IMR-90 (cell line): ENCODE measurements at regions not wholly inside any gene's neighbourhood (a gene's known extent, or its start where the extent isn't known, plus 50 kb on each side); places are given as distances from the start of the nearest gene placed in this dataset.

Source experiments
- ATAC-seq: fragments of 200-7000 bp; cut with Tn5 transposase; 2 replicates; pipeline ENCODE4 v1.9.1; 2020; ENCODE audit warnings: low read depth, mild to moderate bottlenecking, moderate library complexity
- BruUV-seq: library from RNA; stranded (reverse); fragments of 400-500 nt; replicated peaks from 2 replicates; lab custom pipeline; 2021; lab: Mats Ljungman, UMichigan
- CTCF ChIA-PET: fragments of 300-600 bp; formaldehyde crosslinking; extraction: SDS; loops from one replicate; lab custom pipeline; 2021; ENCODE audit warnings: antibody characterized with exemption; lab: Yijun Ruan, JAX
- POLR2A ChIA-PET: fragments of 300-600 bp; sonication (Branson Sonifier 250); formaldehyde crosslinking; loops from one replicate; lab custom pipeline; 2022; ENCODE audit warnings: antibody characterized with exemption; ENCODE audit not compliant: unreplicated experiment; lab: Charles Lee
- DNase-seq: peaks from one replicate; pipeline ENCODE4 v3.0.0; 2013
- H2AFZ ChIP-seq: replicated peaks from 2 replicates; pipeline ENCODE3; 2013; ENCODE audit warnings: low read length, mild to moderate bottlenecking; ENCODE audit not compliant: poor library complexity
- H2AK5ac ChIP-seq: 2 replicates; pipeline ENCODE4 v1.6.1; 2013; ENCODE audit warnings: low read depth, low read length, inconsistent platforms
- H2AK9ac ChIP-seq: replicated peaks from 2 replicates; pipeline ENCODE3; 2013; ENCODE audit warnings: mild to moderate bottlenecking, low read depth, low read length, moderate library complexity; ENCODE audit not compliant: poor library complexity
- H2BK120ac ChIP-seq: 2 replicates; pipeline ENCODE4 v1.6.1; 2013; ENCODE audit warnings: low read depth, low read length, inconsistent platforms
- H2BK15ac ChIP-seq: 3 replicates; pipeline ENCODE4 v1.6.1; 2013; ENCODE audit warnings: low read depth, low read length, inconsistent platforms
- H2BK20ac ChIP-seq: 2 replicates; pipeline ENCODE4 v1.6.1; 2013; ENCODE audit warnings: low read depth, mild to moderate bottlenecking, inconsistent platforms, low read length, moderate library complexity
- H2BK5ac ChIP-seq: 2 replicates; pipeline ENCODE4 v1.6.1; 2013; ENCODE audit warnings: mild to moderate bottlenecking, low read depth, low read length, inconsistent platforms; ENCODE audit not compliant: poor library complexity, severe bottlenecking
- H3K14ac ChIP-seq: replicated peaks from 2 replicates; pipeline ENCODE4 v1.6.1; 2013; ENCODE audit warnings: low read depth, low read length, inconsistent platforms
- H3K18ac ChIP-seq: 2 replicates; pipeline ENCODE4 v1.6.1; 2013; ENCODE audit warnings: low read depth, low read length, control low read depth
- H3K23ac ChIP-seq: 2 replicates; pipeline ENCODE4 v1.6.1; 2013; ENCODE audit warnings: low read depth, low read length, inconsistent platforms
- H3K27ac ChIP-seq: 2 replicates; pipeline ENCODE4 v1.5.1; 2013; ENCODE audit warnings: mild to moderate bottlenecking, control low read depth, low read length; ENCODE audit not compliant: insufficient read depth
- H3K27me3 ChIP-seq: 2 replicates; pipeline ENCODE4 v1.6.1; 2013; ENCODE audit warnings: low read length; ENCODE audit not compliant: control insufficient read depth, insufficient read depth
- H3K36me3 ChIP-seq: 2 replicates; pipeline ENCODE4 v1.6.1; 2013; ENCODE audit warnings: low read length, mixed read lengths; ENCODE audit not compliant: control insufficient read depth, insufficient read depth
- H3K4ac ChIP-seq: 2 replicates; pipeline ENCODE4 v1.6.1; 2013; ENCODE audit warnings: low read depth, low read length, inconsistent platforms
- H3K4me1 ChIP-seq: 2 replicates; pipeline ENCODE4 v1.6.1; 2013; ENCODE audit warnings: low read length, mixed read lengths; ENCODE audit not compliant: control insufficient read depth, insufficient read depth
- H3K4me2 ChIP-seq: 2 replicates; pipeline ENCODE4 v1.6.1; 2013; ENCODE audit warnings: low read depth, mild to moderate bottlenecking, control low read depth, low read length, moderate library complexity
- H3K4me3 ChIP-seq: 2 replicates; pipeline ENCODE4 v1.5.1; 2013; ENCODE audit warnings: low read depth, mild to moderate bottlenecking, control low read depth, low read length, moderate library complexity; ENCODE audit not compliant: insufficient read depth
- H3K56ac ChIP-seq: 2 replicates; pipeline ENCODE4 v1.6.1; 2013; ENCODE audit warnings: low read length, inconsistent platforms; ENCODE audit not compliant: insufficient read depth; ENCODE audit errors: extremely low read depth
- H3K79me1 ChIP-seq, 2 experiments: 2 replicates each; pipeline ENCODE4 v1.6.1; 2013; ENCODE audit warnings: low read length in 2 of 2, inconsistent platforms in 1 of 2, low read depth in 1 of 2
- H3K9ac ChIP-seq: 2 replicates; pipeline ENCODE4 v1.6.1; 2013; ENCODE audit warnings: low read depth, low read length, control low read depth
- H3K9me1 ChIP-seq: 2 replicates; pipeline ENCODE4 v1.6.1; 2013; ENCODE audit warnings: low read length, inconsistent platforms; ENCODE audit not compliant: insufficient read depth
- H3K9me3 ChIP-seq: 2 replicates; pipeline ENCODE4 v1.6.1; 2013; ENCODE audit warnings: low read length; ENCODE audit not compliant: control insufficient read depth, insufficient read depth
- H4K20me1 ChIP-seq: 2 replicates; pipeline ENCODE4 v1.6.1; 2013; ENCODE audit warnings: low read length, inconsistent platforms; ENCODE audit not compliant: insufficient read depth
- H4K5ac ChIP-seq: 2 replicates; pipeline ENCODE4 v1.6.1; 2013; ENCODE audit warnings: mild to moderate bottlenecking, low read depth, low read length, control low read depth
- H4K8ac ChIP-seq, 2 experiments: 2 replicates each; pipeline ENCODE4 v1.6.1; 2013; ENCODE audit warnings: low read depth in 2 of 2, low read length in 2 of 2, control low read depth in 1 of 2, inconsistent platforms in 1 of 2
- H4K91ac ChIP-seq: 2 replicates; pipeline ENCODE4 v1.6.1; 2013; ENCODE audit warnings: low read depth, low read length, inconsistent platforms; ENCODE audit not compliant: insufficient read depth
- BHLHE40 ChIP-seq: fragments of 150-350 bp; IDR thresholded peaks from 2 replicates; pipeline ENCODE4 v1.6.1; 2016; ENCODE audit warnings: mild to moderate bottlenecking, low read depth, low read length
- CEBPB ChIP-seq: IDR thresholded peaks from 2 replicates; pipeline ENCODE4 v1.6.1; 2012; ENCODE audit warnings: low read depth, low read length, improper control_type of control experiment
- CHD1 ChIP-seq: IDR thresholded peaks from 2 replicates; pipeline ENCODE4 v1.6.1; 2012; ENCODE audit warnings: low read depth, low read length, improper control_type of control experiment
- FOS ChIP-seq: fragments of 150-350 bp; IDR thresholded peaks from 2 replicates; pipeline ENCODE4 v1.6.1; 2016; ENCODE audit warnings: low read depth, low read length
- MAFK ChIP-seq: IDR thresholded peaks from 2 replicates; pipeline ENCODE4 v1.6.1; 2012; ENCODE audit warnings: low read depth, low read length, improper control_type of control experiment
- MAZ ChIP-seq: IDR thresholded peaks from 2 replicates; pipeline ENCODE4 v1.6.1; 2012; ENCODE audit warnings: low read depth, mild to moderate bottlenecking, low read length, improper control_type of control experiment, moderate library complexity, borderline replicate concordance
- MXI1 ChIP-seq: IDR thresholded peaks from 2 replicates; pipeline ENCODE4 v1.6.1; 2012; ENCODE audit warnings: low read depth, mild to moderate bottlenecking, low read length, moderate library complexity, borderline replicate concordance
- NFE2L2 ChIP-seq: fragments of 150-350 bp; IDR thresholded peaks from 2 replicates; pipeline ENCODE4 v1.6.1; 2016; ENCODE audit warnings: low read depth, mild to moderate bottlenecking, low read length
- POLR2A ChIP-seq: IDR thresholded peaks from 2 replicates; pipeline ENCODE4 v1.6.1; 2012; ENCODE audit warnings: mild to moderate bottlenecking, low read depth, low read length
- RAD21 ChIP-seq: IDR thresholded peaks from 2 replicates; pipeline ENCODE4 v1.6.1; 2012; ENCODE audit warnings: low read length, improper control_type of control experiment
- RCOR1 ChIP-seq: IDR thresholded peaks from 2 replicates; pipeline ENCODE4 v1.6.1; 2012; ENCODE audit warnings: mild to moderate bottlenecking, low read length, improper control_type of control experiment; ENCODE audit not compliant: insufficient replicate concordance
- RFX5 ChIP-seq: IDR thresholded peaks from 2 replicates; pipeline ENCODE4 v1.8.0; 2012; ENCODE audit warnings: low read depth, mild to moderate bottlenecking, low read length, moderate library complexity
- SMC3 ChIP-seq: fragments of 150-350 bp; IDR thresholded peaks from 2 replicates; pipeline ENCODE4 v1.6.1; 2016; ENCODE audit warnings: low read depth, mild to moderate bottlenecking, antibody characterized with exemption, low read length, moderate library complexity
- dilution Hi-C: fragments of 300-500 bp; cut with HindIII; formaldehyde crosslinking; loops from one replicate; pipeline ENCODE4 v1.14.3; 2018; ENCODE audit warnings: low sequenced_read_pairs; ENCODE audit not compliant: unreplicated experiment
- in situ Hi-C: fragments of 300-500 bp; cut with MboI; formaldehyde crosslinking; loops from 3 replicates; pipeline ENCODE4 v1.14.3; 2019; ENCODE audit warnings: low sequenced_read_pairs, inconsistent platforms, mixed read lengths
- intact Hi-C: fragments of 100-400 bp; cut with micrococcal nuclease; formaldehyde crosslinking; loops from 2 replicates; pipeline ENCODE4 v1.10.0; 2022
- TF ChIP-seq, protein P1 (sequence below): fragments of 150-350 bp; IDR thresholded peaks from 2 replicates; pipeline ENCODE4 v1.6.1; 2016; ENCODE audit warnings: low read depth, mild to moderate bottlenecking, low read length, moderate library complexity, borderline replicate concordance
- TF ChIP-seq, protein P2 (sequence below): conservative IDR thresholded peaks from 2 replicates; pipeline ENCODE4 v1.5.1; 2012; ENCODE audit warnings: mild to moderate bottlenecking, low read depth, low read length, improper control_type of control experiment
- TF ChIP-seq, protein P3 (sequence below): fragments of 150-350 bp; IDR thresholded peaks from 2 replicates; pipeline ENCODE4 v1.6.1; 2017; ENCODE audit warnings: mild to moderate bottlenecking, antibody characterized with exemption, low read length, low read depth

DNA sequence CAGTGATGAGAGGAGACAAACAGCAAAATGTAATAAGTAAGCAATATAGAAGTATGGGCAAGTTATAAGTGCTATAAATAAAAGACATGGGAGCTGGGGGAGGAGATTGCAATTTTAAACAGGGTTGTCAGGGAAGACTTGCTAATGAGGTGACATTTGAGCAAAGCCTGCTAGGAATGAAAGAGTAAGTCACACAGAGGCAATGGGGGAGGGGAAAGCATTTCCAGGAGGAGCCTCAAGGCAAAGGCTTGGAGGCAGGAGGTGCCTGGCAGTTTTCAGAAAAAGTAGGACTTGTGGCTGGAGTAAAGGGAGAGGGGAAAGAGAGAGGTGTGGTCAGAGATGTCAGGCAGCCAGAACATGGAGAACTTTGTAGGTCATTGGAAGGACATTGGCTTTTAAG is 124.4 kb upstream of the NMUR2 start:
- H3K9me3 ChIP-seq, result no peaks in the 10 kb centered on the region
- dilution Hi-C loops, result no loop called here
- no peaks in the 10 kb centered on the region for H3K9me1 ChIP-seq
- H3K4ac ChIP-seq, result no peak overlapping the region
- H3K4me2 ChIP-seq, result no peak overlapping the region
- no peaks in the 10 kb centered on the region for H3K36me3 ChIP-seq
- no peaks in the 10 kb centered on the region for H3K79me1 ChIP-seq
- ChIA-PET POLR2A (no interaction called here), CTCF (no interaction called here)
- DNase-seq (no peak), ATAC-seq (no peak)
- H4K5ac ChIP-seq, result no peak overlapping the region
- intact Hi-C loops, result no loop called here
- no peak overlapping the region for H2AFZ ChIP-seq
- in situ Hi-C loops, result loop anchor here (5.0 kb wide), 1 partner anchor 1438 kb away; no protein-coding TSS in a partner anchor
- H3K4me1 ChIP-seq, result no peaks in the 10 kb centered on the region
- H2BK15ac ChIP-seq, result no peak overlapping the region
- no TSS peak for BruUV-seq
- no peak overlapping the region for H2BK5ac ChIP-seq
- no peak overlapping the region for H2BK120ac ChIP-seq
- H2AK5ac ChIP-seq, result no peak overlapping the region
- H2AK9ac ChIP-seq, result no peak overlapping the region
- H3K27ac ChIP-seq, result no peak overlapping the region
- H3K23ac ChIP-seq, result no peak overlapping the region
- H3K56ac ChIP-seq, result no peak overlapping the region
- no peaks in the 10 kb centered on the region for H4K20me1 ChIP-seq
- no peak overlapping the region for H4K8ac ChIP-seq
- no peak overlapping the region for H3K9ac ChIP-seq
- H3K27me3 ChIP-seq, result no peaks in the 10 kb centered on the region
- no peak overlapping the region for H3K4me3 ChIP-seq
- H3K18ac ChIP-seq, result no peak overlapping the region
- no peak overlapping the region for H2BK20ac ChIP-seq
- no peak overlapping the region for H3K14ac ChIP-seq
- H4K91ac ChIP-seq, result no peak overlapping the region
- TF ChIP-seq RFX5 (no peak), RCOR1 (no peak), MXI1 (no peak), MAFK (no peak), FOS (no peak), CHD1 (no peak), POLR2A (no peak), MAZ (no peak), CEBPB (no peak), RAD21 (no peak), BHLHE40 (no peak), NFE2L2 (no peak), SMC3 (no peak)
- TF ChIP-seq, protein P1, sequence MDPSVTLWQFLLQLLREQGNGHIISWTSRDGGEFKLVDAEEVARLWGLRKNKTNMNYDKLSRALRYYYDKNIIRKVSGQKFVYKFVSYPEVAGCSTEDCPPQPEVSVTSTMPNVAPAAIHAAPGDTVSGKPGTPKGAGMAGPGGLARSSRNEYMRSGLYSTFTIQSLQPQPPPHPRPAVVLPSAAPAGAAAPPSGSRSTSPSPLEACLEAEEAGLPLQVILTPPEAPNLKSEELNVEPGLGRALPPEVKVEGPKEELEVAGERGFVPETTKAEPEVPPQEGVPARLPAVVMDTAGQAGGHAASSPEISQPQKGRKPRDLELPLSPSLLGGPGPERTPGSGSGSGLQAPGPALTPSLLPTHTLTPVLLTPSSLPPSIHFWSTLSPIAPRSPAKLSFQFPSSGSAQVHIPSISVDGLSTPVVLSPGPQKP, result no peak
- TF ChIP-seq, protein P2, sequence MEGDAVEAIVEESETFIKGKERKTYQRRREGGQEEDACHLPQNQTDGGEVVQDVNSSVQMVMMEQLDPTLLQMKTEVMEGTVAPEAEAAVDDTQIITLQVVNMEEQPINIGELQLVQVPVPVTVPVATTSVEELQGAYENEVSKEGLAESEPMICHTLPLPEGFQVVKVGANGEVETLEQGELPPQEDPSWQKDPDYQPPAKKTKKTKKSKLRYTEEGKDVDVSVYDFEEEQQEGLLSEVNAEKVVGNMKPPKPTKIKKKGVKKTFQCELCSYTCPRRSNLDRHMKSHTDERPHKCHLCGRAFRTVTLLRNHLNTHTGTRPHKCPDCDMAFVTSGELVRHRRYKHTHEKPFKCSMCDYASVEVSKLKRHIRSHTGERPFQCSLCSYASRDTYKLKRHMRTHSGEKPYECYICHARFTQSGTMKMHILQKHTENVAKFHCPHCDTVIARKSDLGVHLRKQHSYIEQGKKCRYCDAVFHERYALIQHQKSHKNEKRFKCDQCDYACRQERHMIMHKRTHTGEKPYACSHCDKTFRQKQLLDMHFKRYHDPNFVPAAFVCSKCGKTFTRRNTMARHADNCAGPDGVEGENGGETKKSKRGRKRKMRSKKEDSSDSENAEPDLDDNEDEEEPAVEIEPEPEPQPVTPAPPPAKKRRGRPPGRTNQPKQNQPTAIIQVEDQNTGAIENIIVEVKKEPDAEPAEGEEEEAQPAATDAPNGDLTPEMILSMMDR, result no peak
- TF ChIP-seq, protein P3, sequence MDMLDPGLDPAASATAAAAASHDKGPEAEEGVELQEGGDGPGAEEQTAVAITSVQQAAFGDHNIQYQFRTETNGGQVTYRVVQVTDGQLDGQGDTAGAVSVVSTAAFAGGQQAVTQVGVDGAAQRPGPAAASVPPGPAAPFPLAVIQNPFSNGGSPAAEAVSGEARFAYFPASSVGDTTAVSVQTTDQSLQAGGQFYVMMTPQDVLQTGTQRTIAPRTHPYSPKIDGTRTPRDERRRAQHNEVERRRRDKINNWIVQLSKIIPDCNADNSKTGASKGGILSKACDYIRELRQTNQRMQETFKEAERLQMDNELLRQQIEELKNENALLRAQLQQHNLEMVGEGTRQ, result no peak
